DND-41 (cell line): ENCODE measurements at regions not wholly inside any gene's neighbourhood (a gene's known extent, or its start where the extent isn't known, plus 50 kb on each side); places are given as distances from the start of the nearest gene placed in this dataset.

ENCODE experiments used
- CTCF ChIP-seq: IDR thresholded peaks from 2 replicates; pipeline ENCODE4 v1.5.1; 2012; ENCODE audit warnings: borderline replicate concordance, low read length, moderate library complexity, mild to moderate bottlenecking; ENCODE audit not compliant: poor library complexity, severe bottlenecking; ENCODE audit errors: extremely low read depth
- EZH2 ChIP-seq: IDR thresholded peaks from 3 replicates; pipeline ENCODE4 v1.6.1; 2012; ENCODE audit warnings: borderline replicate concordance, low read depth, mild to moderate bottlenecking, moderate library complexity, low read length, inconsistent platforms; ENCODE audit not compliant: severe bottlenecking

- TF ChIP-seq EZH2 (no peak), CTCF (no peak)
Measured at GRCh38 chrX:102845020-102845419, 92.1 kb upstream of the RAB40AL start.
